Endothelial cell of umbilical vein (primary cell): ENCODE measurements at regions not wholly inside any gene's neighbourhood (a gene's known extent, or its start where the extent isn't known, plus 50 kb on each side); places are given as distances from the start of the nearest gene placed in this dataset.

Experiments used
- BruUV-seq: library from RNA; stranded (reverse); fragments of 400-500 nt; replicated peaks from 2 replicates; lab custom pipeline; 2021; lab: Mats Ljungman, UMichigan
- CTCF ChIA-PET: fragments of 300-600, 350-600 bp; sonication (Branson Sonifier 250); formaldehyde crosslinking; loops from one replicate; lab custom pipeline; 2021; ENCODE audit warnings: antibody characterized with exemption, inconsistent platforms; lab: Charles Lee
- POLR2A ChIA-PET: fragments of 300-600, 350-600 bp; sonication (Branson Sonifier 250); formaldehyde crosslinking; loops from one replicate; lab custom pipeline; 2021; ENCODE audit warnings: antibody characterized with exemption, inconsistent platforms; lab: Charles Lee
- DNase-seq: peaks from one replicate; pipeline ENCODE4 v3.0.0-alpha.2; 2011; ENCODE audit warnings: low read depth, low spot score
- FAIRE-seq: peaks from 2 replicates; lab custom pipeline; 2011; peaks lifted over from hg19 to GRCh38; lab: Jason Lieb, UNC
- H2AFZ ChIP-seq: 2 replicates; pipeline ENCODE4 v1.6.0; 2012; ENCODE audit warnings: low read depth, low read length, control low read depth, inconsistent platforms
- H3K27ac ChIP-seq: 2 replicates; pipeline ENCODE4 v1.5.1; 2011; ENCODE audit warnings: low read depth, mild to moderate bottlenecking, control low read depth, low read length, moderate library complexity; ENCODE audit not compliant: insufficient read depth
- H3K27me3 ChIP-seq, 2 experiments: 2 replicates each; pipeline versions ENCODE4 v1.6.0 to v1.6.1; 2011; ENCODE audit warnings: low read length in 2 of 2, mixed read lengths in 1 of 2; ENCODE audit not compliant: control insufficient read depth in 2 of 2, insufficient read depth in 2 of 2
- H3K36me3 ChIP-seq, 2 experiments: 2 replicates in 1 of 2; 3 replicates in 1 of 2; pipeline ENCODE4 v1.5.1; 2011; ENCODE audit warnings: low read length in 2 of 2, mild to moderate bottlenecking in 1 of 2, moderate library complexity in 1 of 2; ENCODE audit not compliant: control insufficient read depth in 2 of 2, insufficient read depth in 2 of 2; ENCODE audit errors: extremely low read depth in 1 of 2
- H3K4me1 ChIP-seq: 3 replicates; pipeline ENCODE4 v1.5.1; 2011; ENCODE audit warnings: mild to moderate bottlenecking, low read length; ENCODE audit not compliant: control insufficient read depth, insufficient read depth; ENCODE audit errors: extremely low read depth
- H3K4me2 ChIP-seq: 2 replicates; pipeline ENCODE4 v1.6.1; 2011; ENCODE audit warnings: low read length, control low read depth, mixed read lengths; ENCODE audit not compliant: insufficient read depth
- H3K4me3 ChIP-seq, 3 experiments: fragments of 200-600 bp in 1 of 3; sonication (generic), shearing (Covaris generic) in 1 of 3; replicated peaks in 1 of 3; 2 replicates each; pipeline ENCODE4 v1.5.1; 2011 to 2016; ENCODE audit warnings: control low read depth in 3 of 3, low read length in 3 of 3, mild to moderate bottlenecking in 2 of 3, inconsistent platforms in 1 of 3, low read depth in 1 of 3, moderate library complexity in 1 of 3; ENCODE audit not compliant: insufficient read depth in 1 of 3
- H3K79me2 ChIP-seq: 2 replicates; pipeline ENCODE4 v1.6.0; 2012; ENCODE audit warnings: low read length, inconsistent platforms; ENCODE audit not compliant: control insufficient read depth, insufficient read depth
- H3K9ac ChIP-seq: replicated peaks from 2 replicates; pipeline ENCODE3; 2011; ENCODE audit warnings: low read length, control low read depth; ENCODE audit not compliant: insufficient read depth; ENCODE audit errors: extremely low read depth
- H3K9me1 ChIP-seq: replicated peaks from 3 replicates; pipeline ENCODE4 v1.6.0; 2011; ENCODE audit warnings: mild to moderate bottlenecking, low read length; ENCODE audit not compliant: control insufficient read depth, insufficient read depth; ENCODE audit errors: extremely low read depth
- H3K9me3 ChIP-seq: replicated peaks from 2 replicates; pipeline ENCODE4 v1.5.1; 2012; ENCODE audit warnings: low read length, inconsistent platforms; ENCODE audit not compliant: control insufficient read depth, insufficient read depth
- H4K20me1 ChIP-seq: replicated peaks from 2 replicates; pipeline ENCODE3; 2011; ENCODE audit warnings: mild to moderate bottlenecking, low read length; ENCODE audit not compliant: control insufficient read depth, insufficient read depth; ENCODE audit errors: extremely low read depth
- EZH2 ChIP-seq: IDR thresholded peaks from 2 replicates; pipeline ENCODE4 v1.6.1; 2012; ENCODE audit warnings: borderline replicate concordance, low read depth, mild to moderate bottlenecking, moderate library complexity, low read length, inconsistent platforms; ENCODE audit not compliant: severe bottlenecking
- FOS ChIP-seq: IDR thresholded peaks from 2 replicates; pipeline ENCODE4 v1.6.1; 2011; ENCODE audit warnings: mild to moderate bottlenecking, low read length, moderate library complexity, borderline replicate concordance; ENCODE audit not compliant: insufficient read depth
- GATA2 ChIP-seq: IDR thresholded peaks from 2 replicates; pipeline ENCODE4 v1.7.0; 2011; ENCODE audit warnings: low read depth, mild to moderate bottlenecking, moderate library complexity, mixed read lengths, low read length; ENCODE audit not compliant: insufficient read length, insufficient read depth
- JUN ChIP-seq: IDR thresholded peaks from 2 replicates; pipeline ENCODE4 v1.6.1; 2011; ENCODE audit warnings: borderline replicate concordance, low read depth; ENCODE audit not compliant: insufficient read length, insufficient read depth
- MYC ChIP-seq: IDR thresholded peaks from one replicate; pipeline ENCODE4 v1.6.1; 2011; ENCODE audit warnings: mild to moderate bottlenecking, low read depth, low read length
- POLR2A ChIP-seq: IDR thresholded peaks from 2 replicates; pipeline ENCODE4 v1.6.1; 2012; ENCODE audit warnings: low read depth, mild to moderate bottlenecking, control low read depth, low read length
- POLR2AphosphoS5 ChIP-seq: IDR thresholded peaks from 2 replicates; pipeline ENCODE4 v1.6.1; 2012; ENCODE audit warnings: low read depth, mild to moderate bottlenecking, control low read depth, low read length, moderate library complexity; ENCODE audit not compliant: insufficient read depth
- dilution Hi-C: fragments of 300-500 bp; cut with MboI; formaldehyde crosslinking; loops from one replicate; pipeline ENCODE4 v1.15.0; 2019; ENCODE audit warnings: low sequenced_read_pairs; ENCODE audit not compliant: extremely low pct_ligation_motif_present
- intact Hi-C: fragments of 100-400 bp; cut with micrococcal nuclease; formaldehyde crosslinking; loops from one replicate; pipeline ENCODE4 v1.10.0; 2022
- TF ChIP-seq, protein P1 (sequence below), 2 donors: IDR thresholded peaks; 1 replicate in 1 of 2; 2 replicates in 1 of 2; pipeline ENCODE4 v1.5.1; 2011; ENCODE audit warnings: low read length in 2 of 2, mild to moderate bottlenecking in 2 of 2, moderate library complexity in 2 of 2, control low read depth in 1 of 2, inconsistent platforms in 1 of 2, low read depth in 1 of 2; ENCODE audit not compliant: insufficient read depth in 1 of 2; ENCODE audit errors: extremely low read depth in 1 of 2

DNA sequence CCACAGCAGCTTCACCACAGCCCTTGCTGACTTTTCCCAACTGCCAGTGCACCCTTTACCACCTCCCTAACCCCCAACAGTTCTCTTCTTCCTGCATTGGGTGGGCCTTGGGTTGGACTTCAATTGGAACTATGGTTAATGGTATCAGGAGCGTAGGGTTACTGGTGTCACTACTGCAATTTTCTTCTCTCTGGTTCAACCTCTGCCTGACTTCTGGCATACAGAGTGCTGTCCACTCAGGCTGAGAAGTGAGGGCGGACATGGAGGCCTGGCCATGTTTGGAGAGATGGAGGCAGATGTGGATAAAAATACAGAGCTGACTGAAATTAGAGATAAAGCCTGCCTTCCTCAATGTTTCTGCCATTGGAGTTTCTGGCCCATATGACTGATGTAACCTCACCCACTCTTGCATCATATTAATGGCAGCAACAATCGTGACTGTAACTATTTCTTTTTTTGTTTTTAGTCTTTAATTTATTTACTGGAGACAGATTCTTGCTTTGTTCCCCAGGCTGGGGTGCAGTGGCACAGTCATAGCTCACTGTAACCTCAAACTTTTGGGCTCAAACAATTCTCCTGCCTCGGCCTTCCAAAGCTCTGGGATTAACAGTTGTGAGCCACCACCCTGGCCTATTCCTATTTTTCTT is 87.8 kb downstream of the NAV1 start:
- H4K20me1 ChIP-seq, result no peaks in the 10 kb centered on the region
- BruUV-seq, result no TSS peak
- POLR2A ChIA-PET, result no interaction called here
- CTCF ChIA-PET, result no interaction called here
- FAIRE-seq (no peak), DNase-seq (no peak)
- H3K36me3 ChIP-seq, result no peaks in the 10 kb centered on the region
- TF ChIP-seq EZH2 (no peak), JUN (no peak), POLR2A (no peak), MYC (no peak), POLR2AphosphoS5 (no peak), FOS (no peak), GATA2 (no peak)
- TF ChIP-seq, protein P1, sequence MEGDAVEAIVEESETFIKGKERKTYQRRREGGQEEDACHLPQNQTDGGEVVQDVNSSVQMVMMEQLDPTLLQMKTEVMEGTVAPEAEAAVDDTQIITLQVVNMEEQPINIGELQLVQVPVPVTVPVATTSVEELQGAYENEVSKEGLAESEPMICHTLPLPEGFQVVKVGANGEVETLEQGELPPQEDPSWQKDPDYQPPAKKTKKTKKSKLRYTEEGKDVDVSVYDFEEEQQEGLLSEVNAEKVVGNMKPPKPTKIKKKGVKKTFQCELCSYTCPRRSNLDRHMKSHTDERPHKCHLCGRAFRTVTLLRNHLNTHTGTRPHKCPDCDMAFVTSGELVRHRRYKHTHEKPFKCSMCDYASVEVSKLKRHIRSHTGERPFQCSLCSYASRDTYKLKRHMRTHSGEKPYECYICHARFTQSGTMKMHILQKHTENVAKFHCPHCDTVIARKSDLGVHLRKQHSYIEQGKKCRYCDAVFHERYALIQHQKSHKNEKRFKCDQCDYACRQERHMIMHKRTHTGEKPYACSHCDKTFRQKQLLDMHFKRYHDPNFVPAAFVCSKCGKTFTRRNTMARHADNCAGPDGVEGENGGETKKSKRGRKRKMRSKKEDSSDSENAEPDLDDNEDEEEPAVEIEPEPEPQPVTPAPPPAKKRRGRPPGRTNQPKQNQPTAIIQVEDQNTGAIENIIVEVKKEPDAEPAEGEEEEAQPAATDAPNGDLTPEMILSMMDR (IDR thresholded peaks at IDR 0.05; ENCODE audit: extremely low read depth in 1 of 2, insufficient read depth in 1 of 2, low read depth in 1 of 2, low read length in 2 of 2), result no peak
- H3K9ac ChIP-seq, result no peak overlapping the region
- intact Hi-C loops (no loop called here), dilution Hi-C loops (no loop called here)
- H3K27me3 ChIP-seq, result no peaks in the 10 kb centered on the region
- H2AFZ ChIP-seq, result no peak overlapping the region
- H3K9me3 ChIP-seq, result no peaks in the 10 kb centered on the region
- no peak overlapping the region for H3K4me3 ChIP-seq
- H3K4me1 ChIP-seq, result peaks cover 3% of the 10 kb centered on the region
- H3K27ac ChIP-seq, result no peak overlapping the region
- H3K9me1 ChIP-seq, result no peaks in the 10 kb centered on the region
- H3K4me2 ChIP-seq, result no peak overlapping the region
- peaks cover 10% of the 10 kb centered on the region for H3K79me2 ChIP-seq
